GM19455 (cell line): ENCODE measurements at regions not wholly inside any gene's neighbourhood (a gene's known extent, or its start where the extent isn't known, plus 50 kb on each side); places are given as distances from the start of the nearest gene placed in this dataset.
"Not testable (repeated sequence)": the region's sequence is repeated elsewhere in the genome, so short reads cannot be mapped to it uniquely, and the experiment has no call there.

ENCODE experiments used
- ATAC-seq: cut with Tn5 transposase; IDR thresholded peaks from one replicate; pipeline ENCODE4 v1.9.1; 2021; ENCODE audit not compliant: unreplicated experiment

GRCh38 chr16:56022818-56023217, 147.6 kb upstream of the CES5A start:
- no peak for ATAC-seq

DNA sequence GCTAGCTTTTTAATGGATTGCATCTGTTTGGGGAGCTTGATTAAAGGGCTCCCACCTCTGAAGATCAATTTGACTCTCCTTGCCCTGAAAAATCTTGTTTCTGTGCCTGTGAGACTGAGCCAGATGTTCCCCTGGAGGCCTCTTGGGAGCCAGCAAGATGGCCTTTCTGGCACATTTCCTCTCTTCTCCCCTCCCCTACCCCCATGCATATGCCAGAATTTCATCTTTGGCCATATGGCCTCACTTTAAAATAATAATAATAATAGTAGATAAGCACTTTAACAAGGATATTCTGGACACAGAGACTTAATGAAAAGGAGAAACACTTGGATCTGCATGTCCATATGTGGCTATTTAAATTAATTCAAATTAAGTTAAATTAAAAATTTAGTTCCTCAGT, 144.1 kb upstream of the CES5A start:
- no peak for ATAC-seq

GRCh38 chr16:56013962-56014552, 138.9 kb upstream of the CES5A start:
- ATAC-seq = no peak

DNA sequence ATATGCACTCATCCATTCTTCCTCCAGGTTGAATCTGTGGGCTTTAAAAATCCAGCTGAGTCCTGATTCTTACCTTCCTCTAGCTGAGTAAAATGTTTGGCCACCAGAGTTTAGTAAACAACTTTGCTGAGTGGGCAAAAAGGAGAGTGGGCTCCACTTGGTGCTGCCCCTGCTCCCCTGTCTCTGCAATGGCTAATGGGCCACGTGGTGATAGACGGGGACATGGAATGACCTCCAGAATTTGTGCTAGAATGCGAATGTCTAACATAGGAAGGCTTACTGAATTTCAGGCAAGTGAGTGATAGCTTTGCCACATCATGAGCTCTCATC, 137.3 kb upstream of the CES5A start:
- ATAC-seq = no peak

- no peak for ATAC-seq
These were observed 136.8 kb upstream of the CES5A start for GRCh38 chr16:56011808-56012481.

- no peak for ATAC-seq
These were observed 130.8 kb upstream of the CES5A start for GRCh38 chr16:56005958-56006357.

DNA sequence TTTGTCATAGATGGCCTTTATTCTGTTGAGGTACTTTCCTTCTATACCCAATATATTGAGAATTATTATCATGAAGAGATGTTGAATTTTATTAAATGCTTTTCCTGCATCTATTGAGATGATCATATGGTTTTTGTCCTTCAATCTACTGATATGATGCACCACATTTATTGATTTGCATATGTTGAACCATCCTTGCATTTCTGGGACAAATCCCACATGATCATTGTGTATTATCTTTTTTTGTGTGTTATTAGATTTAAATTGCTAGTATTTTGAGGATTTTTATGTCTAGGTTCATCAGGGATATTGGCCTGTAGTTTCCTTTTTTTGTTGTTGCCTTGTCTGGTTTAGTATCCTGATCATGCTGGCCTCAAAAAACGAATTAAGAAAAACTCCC, 124.5 kb upstream of the CES5A start:
- ATAC-seq = no peak

- no peak for ATAC-seq
These were observed 117.9 kb upstream of the CES5A start for GRCh38 chr16:55993088-55993487.

DNA sequence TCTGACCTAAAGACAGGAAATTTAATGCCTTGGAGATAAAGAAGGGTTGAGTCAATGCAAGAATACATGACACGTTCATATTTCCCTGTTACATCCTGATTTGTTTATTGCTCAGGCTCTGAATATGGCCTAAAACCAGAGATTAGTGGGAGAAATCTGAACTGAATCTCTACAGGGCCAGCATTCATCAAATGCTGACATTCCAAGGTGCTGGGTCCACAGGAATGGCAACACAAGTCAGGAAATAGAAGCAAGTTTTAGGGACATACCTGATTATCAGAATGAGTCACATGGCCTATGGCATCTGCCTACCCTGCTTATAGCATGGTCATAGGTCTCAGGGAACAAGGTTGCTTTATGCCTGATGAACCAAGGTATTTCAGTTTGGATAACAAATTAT, 117.4 kb upstream of the CES5A start:
- no peak for ATAC-seq

DNA sequence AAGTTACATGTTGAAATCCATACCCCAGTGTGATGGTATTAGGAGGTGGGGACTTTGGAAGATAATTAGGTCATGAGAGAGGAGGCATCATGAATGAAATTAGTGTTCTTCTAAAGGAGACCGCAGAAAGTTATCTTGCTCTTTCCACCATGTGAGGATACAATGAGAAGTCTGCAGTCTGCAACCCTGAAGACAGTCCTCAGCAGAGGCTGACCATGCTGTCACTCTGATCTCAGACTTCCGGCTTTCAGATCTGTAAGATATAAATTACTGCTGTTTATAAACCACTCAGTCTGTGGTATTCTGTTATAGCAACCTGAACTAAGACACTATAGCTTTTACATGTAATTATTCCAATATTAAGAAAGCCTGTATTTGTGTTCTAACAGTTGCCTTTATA, 116.7 kb upstream of the CES5A start:
- no peak for ATAC-seq

GRCh38 chr16:55989569-55989907, 114.4 kb upstream of the CES5A start:
- ATAC-seq = no peak

DNA sequence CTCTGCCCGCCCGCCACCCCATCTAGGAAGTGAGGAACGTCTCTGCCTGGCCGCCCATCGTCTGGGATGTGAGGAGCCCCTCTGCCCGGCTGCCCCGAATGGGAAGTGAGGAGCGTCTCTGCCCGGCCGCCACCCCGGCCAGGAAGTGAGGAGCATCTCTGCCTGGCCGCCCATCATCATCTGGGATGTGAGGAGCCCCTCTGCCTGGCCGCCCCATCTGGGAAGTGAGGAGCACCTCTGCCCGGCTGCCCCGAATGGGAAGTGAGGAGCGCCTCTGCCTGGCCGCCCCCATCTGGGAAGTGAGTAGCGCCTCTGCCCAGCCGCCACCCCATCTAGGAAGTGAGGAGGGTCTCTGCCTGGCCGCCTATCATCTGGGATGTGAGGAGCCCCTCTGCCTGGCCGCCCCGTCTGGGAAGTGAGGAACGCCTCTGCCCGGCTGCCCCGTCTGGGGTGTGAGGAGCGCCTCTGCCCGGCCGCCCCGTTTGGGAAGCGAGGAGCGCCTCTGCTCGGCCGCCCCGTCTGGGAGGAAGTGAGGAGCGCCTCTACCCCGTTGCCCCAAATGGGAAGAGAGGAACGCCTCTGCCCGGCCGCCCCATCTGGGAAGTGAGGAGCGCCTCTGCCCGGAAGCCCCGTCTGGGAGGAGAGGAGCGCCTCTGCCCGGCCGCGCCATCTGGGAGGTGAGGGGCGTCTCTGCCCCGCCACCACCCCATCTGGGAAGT, 113.8 kb upstream of the CES5A start:
- ATAC-seq = not testable (repeated sequence)

- ATAC-seq = no peak
These were observed 112.8 kb upstream of the CES5A start for GRCh38 chr16:55988013-55988412.

- no peak for ATAC-seq
These were observed 107.4 kb upstream of the CES5A start for GRCh38 chr16:55982597-55982996.

DNA sequence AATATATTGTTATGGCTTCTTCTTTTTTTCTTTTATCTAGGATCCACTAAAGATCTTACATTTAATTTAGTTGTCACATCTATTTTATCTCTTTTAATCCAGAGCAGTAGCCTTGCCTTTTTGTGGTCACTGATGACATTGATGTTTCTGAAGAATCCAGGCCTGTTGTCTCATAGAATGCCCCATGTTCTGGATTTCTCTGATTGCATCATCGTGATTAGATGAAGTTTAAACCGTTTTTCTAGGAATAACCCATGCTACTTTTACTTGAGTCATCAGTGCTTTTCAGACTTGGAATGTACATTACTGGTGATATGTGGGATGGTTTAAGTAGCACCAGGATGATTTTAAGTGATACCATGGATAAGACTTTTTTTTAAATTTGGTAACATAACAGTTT, 106.4 kb upstream of the CES5A start:
- ATAC-seq = no peak

- ATAC-seq = no peak
These were observed 101.6 kb upstream of the CES5A start for GRCh38 chr16:55976815-55977214.

DNA sequence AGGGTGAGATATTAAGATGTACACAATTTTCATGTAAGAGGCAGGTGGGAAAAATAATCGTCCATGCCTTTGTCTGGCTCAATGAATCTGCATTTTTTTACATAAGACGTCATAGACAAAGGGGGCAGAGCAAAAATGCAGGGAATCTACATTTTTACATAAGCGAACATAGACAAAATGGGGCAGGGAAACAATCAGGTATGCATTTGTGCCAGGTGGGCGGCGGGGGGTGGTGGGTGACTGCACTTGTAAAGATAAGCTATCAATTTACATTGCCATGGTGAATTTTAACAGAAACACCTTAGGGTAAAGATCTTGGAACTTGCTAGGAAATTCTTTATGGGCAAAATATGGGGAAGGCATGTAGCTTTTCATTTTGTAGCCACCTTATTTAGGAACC, 96.3 kb upstream of the CES5A start:
- no peak for ATAC-seq

DNA sequence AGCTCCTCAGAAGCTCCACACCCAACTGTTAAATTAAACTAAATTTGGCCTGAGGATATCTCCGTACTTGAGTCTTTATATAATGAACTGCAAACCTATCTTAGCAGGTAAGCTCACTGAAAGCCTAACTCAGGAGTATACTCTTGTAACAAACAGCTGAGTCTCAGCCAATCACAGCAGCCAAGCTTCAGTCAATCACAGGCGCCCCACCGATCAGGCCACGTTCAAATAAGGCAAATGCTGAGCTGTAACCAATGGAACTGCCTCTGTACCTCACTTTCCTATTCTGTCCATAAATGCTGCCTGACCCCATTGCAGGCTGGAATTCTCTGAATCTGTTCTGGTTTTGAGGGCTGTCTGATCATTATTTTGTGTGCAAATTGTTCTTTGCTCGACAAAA, 93.0 kb upstream of the CES5A start:
- no peak for ATAC-seq

GRCh38 chr16:55964923-55965475, 89.8 kb upstream of the CES5A start:
- no peak for ATAC-seq

- ATAC-seq = no peak
These were observed 80.7 kb upstream of the CES5A start for GRCh38 chr16:55955845-55956244.

DNA sequence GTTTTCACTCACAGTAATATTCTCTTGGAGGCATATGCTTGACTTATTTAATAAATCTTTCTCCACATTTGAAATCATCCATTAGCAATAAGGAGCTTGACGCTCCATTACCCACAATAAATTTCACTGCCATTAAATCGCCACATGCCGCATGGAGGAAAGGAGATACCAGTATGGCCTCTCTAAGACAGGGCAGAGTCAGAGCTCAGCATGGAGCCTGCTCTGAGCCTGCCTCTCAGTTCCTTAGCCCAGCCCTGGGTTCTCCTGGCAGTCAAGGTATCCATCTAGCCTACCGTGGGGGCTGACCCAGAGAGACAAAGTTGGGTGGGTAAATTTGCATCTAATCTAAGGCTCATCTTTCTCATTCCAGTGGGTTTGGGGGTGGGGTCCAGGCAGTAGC, 80.3 kb upstream of the CES5A start:
- no peak for ATAC-seq

GRCh38 chr16:55954906-55955305, 79.7 kb upstream of the CES5A start:
- no peak for ATAC-seq
